SJCRH30 (cell line): ENCODE measurements at regions not wholly inside any gene's neighbourhood (a gene's known extent, or its start where the extent isn't known, plus 50 kb on each side); places are given as distances from the start of the nearest gene placed in this dataset.
"Not testable (repeated sequence)": the region's sequence is repeated elsewhere in the genome, so short reads cannot be mapped to it uniquely, and the experiment has no call there.

Experiments
- DNase-seq, 2 experiments: peaks; one replicate each; pipeline ENCODE4 v3.0.0-alpha.2; 2015 to 2020
- H3K27ac ChIP-seq: fragments of 250-450 bp; sonication (Bioruptor Pico); 2 replicates; pipeline ENCODE4 v1.5.1; 2020; ENCODE audit warnings: mild to moderate bottlenecking, moderate library complexity
- H3K27me3 ChIP-seq: fragments of 250-450 bp; sonication (Bioruptor Pico); 2 replicates; pipeline ENCODE4 v1.5.1; 2020; ENCODE audit warnings: mild to moderate bottlenecking, moderate library complexity
- H3K36me3 ChIP-seq: fragments of 250-450 bp; sonication (Bioruptor Pico); 2 replicates; pipeline ENCODE4 v1.5.1; 2020; ENCODE audit warnings: mild to moderate bottlenecking, moderate library complexity
- H3K4me1 ChIP-seq: fragments of 250-450 bp; sonication (Bioruptor Pico); 2 replicates; pipeline ENCODE4 v1.5.1; 2020; ENCODE audit warnings: mild to moderate bottlenecking, moderate library complexity
- H3K4me3 ChIP-seq: fragments of 250-450 bp; sonication (Bioruptor Pico); 2 replicates; pipeline ENCODE4 v1.5.1; 2020; ENCODE audit warnings: mild to moderate bottlenecking, moderate library complexity
- H3K9me3 ChIP-seq: fragments of 250-450 bp; sonication (Bioruptor Pico); replicated peaks from 2 replicates; pipeline ENCODE4 v1.5.1; 2020; ENCODE audit warnings: mild to moderate bottlenecking, moderate library complexity

GRCh38 chr2:142716463-142717242 lies 160.8 kb upstream of the KYNU start:
- no peak overlapping the region for H3K27ac ChIP-seq
- H3K4me3 ChIP-seq = no peak overlapping the region
- no peaks in the 10 kb centered on the region for H3K4me1 ChIP-seq
- H3K27me3 ChIP-seq = no peaks in the 10 kb centered on the region
- no peak for DNase-seq
- H3K9me3 ChIP-seq = no peaks in the 10 kb centered on the region
- H3K36me3 ChIP-seq = no peaks in the 10 kb centered on the region

GRCh38 chr2:142714600-142714999 lies 162.9 kb upstream of the KYNU start:
- H3K36me3 ChIP-seq = no peaks in the 10 kb centered on the region
- no peaks in the 10 kb centered on the region for H3K4me1 ChIP-seq
- no peaks in the 10 kb centered on the region for H3K9me3 ChIP-seq
- no peak overlapping the region for H3K27ac ChIP-seq
- DNase-seq = no peak
- no peak overlapping the region for H3K4me3 ChIP-seq
- H3K27me3 ChIP-seq = no peaks in the 10 kb centered on the region

- H3K4me3 ChIP-seq = no peak overlapping the region
- no peaks in the 10 kb centered on the region for H3K27me3 ChIP-seq
- H3K36me3 ChIP-seq = no peaks in the 10 kb centered on the region
- no peaks in the 10 kb centered on the region for H3K9me3 ChIP-seq
- H3K27ac ChIP-seq = no peak overlapping the region
- no peak for DNase-seq
- no peaks in the 10 kb centered on the region for H3K4me1 ChIP-seq
Observed at GRCh38 chr2:142710336-142710735, 167.1 kb upstream of the KYNU start.

- DNase-seq = no peak
- Histone ChIP-seq H3K27ac (no peak overlapping the region), H3K4me3 (no peak overlapping the region), H3K27me3 (no peaks in the 10 kb centered on the region), H3K9me3 (no peaks in the 10 kb centered on the region), H3K4me1 (no peaks in the 10 kb centered on the region), H3K36me3 (no peaks in the 10 kb centered on the region)
Observed at GRCh38 chr2:142707318-142707717, 170.1 kb upstream of the KYNU start.

- not testable (repeated sequence) for H3K4me1 ChIP-seq, H3K36me3 ChIP-seq, H3K27ac ChIP-seq, H3K4me3 ChIP-seq, H3K9me3 ChIP-seq, DNase-seq, H3K27me3 ChIP-seq
Observed at GRCh38 chr2:142702397-142702796, 175.1 kb upstream of the KYNU start.

- H3K27me3 ChIP-seq, H3K4me3 ChIP-seq, H3K27ac ChIP-seq, H3K36me3 ChIP-seq, H3K9me3 ChIP-seq, DNase-seq, H3K4me1 ChIP-seq: not testable (repeated sequence)
Observed at GRCh38 chr2:142695350-142696257, 181.9 kb upstream of the KYNU start.

GRCh38 chr2:142694282-142694681 lies 183.2 kb upstream of the KYNU start:
- no peak overlapping the region for H3K4me3 ChIP-seq
- no peaks in the 10 kb centered on the region for H3K36me3 ChIP-seq
- no peaks in the 10 kb centered on the region for H3K27me3 ChIP-seq
- DNase-seq = no peak
- no peaks in the 10 kb centered on the region for H3K4me1 ChIP-seq
- H3K27ac ChIP-seq = no peak overlapping the region
- H3K9me3 ChIP-seq = no peaks in the 10 kb centered on the region

GRCh38 chr2:142693171-142693950 lies 184.1 kb upstream of the KYNU start:
- Histone ChIP-seq H3K27me3 (no peaks in the 10 kb centered on the region), H3K4me1 (no peaks in the 10 kb centered on the region), H3K36me3 (no peaks in the 10 kb centered on the region), H3K27ac (no peak overlapping the region), H3K9me3 (no peaks in the 10 kb centered on the region), H3K4me3 (no peak overlapping the region)
- DNase-seq = no peak

GRCh38 chr2:142688856-142689605 lies 188.4 kb upstream of the KYNU start:
- no peaks in the 10 kb centered on the region for H3K27me3 ChIP-seq
- H3K4me1 ChIP-seq = no peaks in the 10 kb centered on the region
- H3K4me3 ChIP-seq = no peak overlapping the region
- H3K27ac ChIP-seq = no peak overlapping the region
- no peaks in the 10 kb centered on the region for H3K9me3 ChIP-seq
- no peak for DNase-seq
- H3K36me3 ChIP-seq = no peaks in the 10 kb centered on the region

- no peaks in the 10 kb centered on the region for H3K9me3 ChIP-seq
- no peak for DNase-seq
- H3K4me3 ChIP-seq = no peak overlapping the region
- H3K36me3 ChIP-seq = no peaks in the 10 kb centered on the region
- no peak overlapping the region for H3K27ac ChIP-seq
- no peaks in the 10 kb centered on the region for H3K27me3 ChIP-seq
- no peaks in the 10 kb centered on the region for H3K4me1 ChIP-seq
Observed at GRCh38 chr2:142687509-142687908, 190.0 kb upstream of the KYNU start.

GRCh38 chr2:142687075-142687474 lies 190.4 kb upstream of the KYNU start:
- Histone ChIP-seq H3K4me3 (no peak overlapping the region), H3K27me3 (no peaks in the 10 kb centered on the region), H3K27ac (no peak overlapping the region), H3K36me3 (no peaks in the 10 kb centered on the region), H3K9me3 (no peaks in the 10 kb centered on the region), H3K4me1 (no peaks in the 10 kb centered on the region)
- DNase-seq = no peak

- Histone ChIP-seq H3K36me3 (no peaks in the 10 kb centered on the region), H3K9me3 (no peaks in the 10 kb centered on the region), H3K27me3 (no peaks in the 10 kb centered on the region), H3K4me3 (no peak overlapping the region), H3K4me1 (no peaks in the 10 kb centered on the region), H3K27ac (no peak overlapping the region)
- no peak for DNase-seq
Observed at GRCh38 chr2:142684667-142685066, 192.8 kb upstream of the KYNU start.

- DNase-seq = no peak
- Histone ChIP-seq H3K27me3 (no peaks in the 10 kb centered on the region), H3K27ac (no peak overlapping the region), H3K36me3 (no peaks in the 10 kb centered on the region), H3K9me3 (no peaks in the 10 kb centered on the region), H3K4me3 (no peak overlapping the region), H3K4me1 (no peaks in the 10 kb centered on the region)
Observed at GRCh38 chr2:142682528-142682927, 194.9 kb upstream of the KYNU start.

GRCh38 chr2:142681952-142682351 lies 195.5 kb upstream of the KYNU start:
- H3K4me3 ChIP-seq = no peak overlapping the region
- DNase-seq = no peak
- no peaks in the 10 kb centered on the region for H3K9me3 ChIP-seq
- no peaks in the 10 kb centered on the region for H3K27me3 ChIP-seq
- no peak overlapping the region for H3K27ac ChIP-seq
- no peaks in the 10 kb centered on the region for H3K36me3 ChIP-seq
- H3K4me1 ChIP-seq = no peaks in the 10 kb centered on the region
